Left ventricle myocardium inferior (tissue), 1 donor: ENCODE measurements at regions not wholly inside any gene's neighbourhood (a gene's known extent, or its start where the extent isn't known, plus 50 kb on each side); places are given as distances from the start of the nearest gene placed in this dataset.

ENCODE experiments used
- DNase-seq: peaks from one replicate; pipeline ENCODE4 v3.0.0-alpha.2; 2020
- H3K27ac ChIP-seq: fragments of 200-600 bp; replicated peaks from 2 replicates; pipeline ENCODE4 v1.8.0; 2021
- H3K27me3 ChIP-seq: fragments of 200-600 bp; 2 replicates; pipeline ENCODE4 v1.8.0; 2021; ENCODE audit warnings: low read depth
- H3K36me3 ChIP-seq: fragments of 200-600 bp; 2 replicates; pipeline ENCODE4 v1.8.0; 2021
- H3K4me1 ChIP-seq: fragments of 200-600 bp; 2 replicates; pipeline ENCODE4 v1.8.0; 2021
- H3K4me3 ChIP-seq: fragments of 200-600 bp; 2 replicates; pipeline ENCODE4 v1.8.0; 2021; ENCODE audit warnings: mild to moderate bottlenecking, moderate library complexity
- H3K9me3 ChIP-seq: fragments of 200-600 bp; replicated peaks from 2 replicates; pipeline ENCODE4 v1.8.0; 2021
- CTCF ChIP-seq: fragments of 200-600 bp; IDR thresholded peaks from 2 replicates; pipeline ENCODE4 v1.8.0; 2021; ENCODE audit warnings: antibody characterized with exemption, mild to moderate bottlenecking, borderline replicate concordance
- intact Hi-C: fragments of 100-400 bp; cut with micrococcal nuclease; formaldehyde crosslinking; loops from one replicate; pipeline ENCODE4 v1.11.0; 2022
- donor health status: DM: no; HTN: yes; CAD: no; lungs with severe emphysema.

- Histone ChIP-seq H3K36me3 (no peaks in the 10 kb centered on the region), H3K4me3 (no peak overlapping the region), H3K4me1 (no peaks in the 10 kb centered on the region), H3K27me3 (no peaks in the 10 kb centered on the region), H3K9me3 (no peaks in the 10 kb centered on the region), H3K27ac (no peak overlapping the region)
- intact Hi-C loops, result no loop called here
- TF ChIP-seq CTCF, result no peak
- no peak for DNase-seq
Measured at GRCh38 chr14:39483682-39484081, 51.4 kb upstream of the FBXO33 start.
